Fibroblast of skin of scalp (primary cell): ENCODE measurements at regions not wholly inside any gene's neighbourhood (a gene's known extent, or its start where the extent isn't known, plus 50 kb on each side); places are given as distances from the start of the nearest gene placed in this dataset.
A peak's percentile ranks its signal among the peaks of the same experiment; 100 is the strongest.
"Not testable (repeated sequence)": the region's sequence is repeated elsewhere in the genome, so short reads cannot be mapped to it uniquely, and the experiment has no call there.

Experiments
- DNase-seq: peaks from one replicate; pipeline ENCODE4 v3.0.0-alpha.2; 2013

DNA sequence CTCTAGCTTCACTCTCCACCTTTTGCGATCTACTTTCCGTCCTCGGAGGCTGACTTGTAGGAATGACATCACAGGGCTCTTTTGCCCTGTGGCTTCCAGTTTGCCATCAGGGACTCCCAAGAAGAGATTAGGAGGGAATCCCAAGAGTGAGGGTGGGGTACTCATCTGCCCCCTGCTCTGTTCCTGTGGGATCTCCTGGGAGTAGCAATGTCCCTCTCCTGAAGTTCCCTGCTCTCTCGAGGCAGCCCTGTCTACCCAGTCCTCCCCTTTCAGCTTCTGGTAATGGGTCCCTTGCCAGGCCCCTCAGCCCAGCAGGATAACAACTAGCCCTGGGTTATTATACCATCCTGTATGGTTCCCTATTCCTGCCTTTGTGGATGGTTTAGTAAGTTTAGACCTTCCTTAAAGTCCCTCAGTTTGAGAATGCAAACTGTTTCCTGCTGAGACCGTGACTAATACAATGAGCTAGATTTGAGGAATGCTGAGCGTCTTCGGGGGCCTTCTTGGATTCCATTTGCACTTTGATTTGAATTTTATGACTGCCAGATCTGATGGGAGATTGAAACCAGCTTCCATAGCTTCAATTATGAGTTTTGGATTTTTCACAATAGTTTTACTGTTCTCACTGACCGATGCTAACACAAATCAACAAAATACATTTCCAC lies 73.7 kb upstream of the IPO5 start:
- peak; percentile 95 for DNase-seq

- DNase-seq, result no peak
Measured at GRCh38 chr13:97880311-97880675, 73.2 kb upstream of the IPO5 start.

- no peak for DNase-seq
Measured at GRCh38 chr13:97881556-97881955, 71.9 kb upstream of the IPO5 start.

- DNase-seq, result peak; percentile 46
Measured at GRCh38 chr13:97883396-97883795, 70.1 kb upstream of the IPO5 start.

GRCh38 chr13:97884707-97885468 lies 68.6 kb upstream of the IPO5 start:
- peak; percentile 7 for DNase-seq

DNA sequence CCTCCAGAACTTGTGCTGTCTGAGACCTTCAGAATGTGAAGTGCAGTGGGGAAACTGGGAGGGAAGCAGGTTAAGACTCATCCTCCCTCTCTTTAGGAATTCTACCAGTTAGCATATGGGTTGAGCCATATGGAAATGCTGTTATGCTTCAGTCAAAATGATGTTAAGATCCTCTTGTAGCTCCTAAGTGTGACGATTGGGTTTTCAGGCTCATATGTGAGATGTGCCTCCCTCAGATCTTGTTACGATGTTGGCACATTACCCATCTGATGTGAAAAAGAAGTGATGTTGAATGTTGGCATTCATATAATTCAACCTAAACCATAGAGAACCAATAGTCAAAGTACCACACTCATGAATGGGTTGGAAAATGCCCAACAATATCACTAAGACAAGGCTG lies 67.8 kb upstream of the IPO5 start:
- no peak for DNase-seq

GRCh38 chr13:97889803-97890202 lies 63.7 kb upstream of the IPO5 start:
- DNase-seq, result peak; percentile 14

GRCh38 chr13:97890573-97890972 lies 62.9 kb upstream of the IPO5 start:
- DNase-seq, result no peak

GRCh38 chr13:97891964-97892363 lies 61.5 kb upstream of the IPO5 start:
- not testable (repeated sequence) for DNase-seq

GRCh38 chr13:97892717-97893116 lies 60.8 kb upstream of the IPO5 start:
- peak; percentile 48 for DNase-seq

- no peak for DNase-seq
Measured at GRCh38 chr13:97895383-97895782, 58.1 kb upstream of the IPO5 start.

DNA sequence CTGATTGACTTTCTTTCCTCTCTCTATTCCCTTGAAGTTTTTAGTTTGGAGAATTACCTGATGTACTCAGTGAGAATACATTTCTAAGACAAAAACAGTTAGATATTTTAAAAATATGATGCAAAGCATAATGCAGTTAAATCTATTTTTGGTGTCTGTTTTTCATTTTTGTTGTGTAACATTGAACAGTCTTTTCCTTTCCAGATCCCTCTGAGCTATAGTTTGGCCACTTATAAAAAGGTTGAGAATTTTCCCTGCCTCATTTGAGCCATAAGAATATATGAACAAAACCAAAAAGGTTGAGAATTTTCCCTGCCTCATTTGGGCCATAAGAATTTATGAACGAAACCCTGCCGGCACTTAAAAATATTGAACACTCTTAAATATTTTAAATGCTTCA lies 57.0 kb upstream of the IPO5 start:
- no peak for DNase-seq

- DNase-seq, result no peak
Measured at GRCh38 chr13:97901716-97902115, 51.8 kb upstream of the IPO5 start.
